Neural crest cell (in vitro differentiated cells): ENCODE measurements at regions not wholly inside any gene's neighbourhood (a gene's known extent, or its start where the extent isn't known, plus 50 kb on each side); places are given as distances from the start of the nearest gene placed in this dataset.

Experiments used
- DNase-seq: peaks from one replicate; pipeline ENCODE4 v3.0.0; 2021; ENCODE audit warnings: low read depth, mixed read lengths, low spot score
- H3K27ac Mint-ChIP-seq: one replicate; pipeline ENCODE4 v1.8.0; 2021; ENCODE audit warnings: mild to moderate bottlenecking, mixed read lengths; ENCODE audit not compliant: unreplicated experiment
- H3K27me3 Mint-ChIP-seq: 2 replicates; pipeline ENCODE4 v1.8.0; 2021; ENCODE audit warnings: low read depth, mild to moderate bottlenecking, mixed read lengths
- H3K36me3 Mint-ChIP-seq: 2 replicates; pipeline ENCODE4 v1.8.0; 2021; ENCODE audit warnings: low read depth, mild to moderate bottlenecking, mixed read lengths
- H3K4me1 Mint-ChIP-seq: 2 replicates; pipeline ENCODE4 v1.8.0; 2021; ENCODE audit warnings: mixed read lengths
- H3K4me3 Mint-ChIP-seq: one replicate; pipeline ENCODE4 v1.8.0; 2021; ENCODE audit warnings: mild to moderate bottlenecking, mixed read lengths
- H3K9me3 Mint-ChIP-seq: 2 replicates; pipeline ENCODE4 v1.8.0; 2021; ENCODE audit warnings: mixed read lengths
- CTCF ChIP-seq: fragments of 200-600 bp; sonication (generic); conservative IDR thresholded peaks from 2 replicates; pipeline ENCODE4 v1.5.0; 2021; ENCODE audit warnings: antibody characterized with exemption, mild to moderate bottlenecking

GRCh38 chr9:75282047-75282446 is 193.7 kb downstream of the OSTF1 start:
- H3K4me1 Mint-ChIP-seq, result no peaks in the 10 kb centered on the region
- TF ChIP-seq CTCF, result no peak
- H3K4me3 Mint-ChIP-seq, result no peak overlapping the region
- H3K36me3 Mint-ChIP-seq, result peaks cover 6% of the 10 kb centered on the region
- peaks cover 9% of the 10 kb centered on the region for H3K9me3 Mint-ChIP-seq
- no peak overlapping the region for H3K27ac Mint-ChIP-seq
- DNase-seq, result no peak
- H3K27me3 Mint-ChIP-seq, result peaks cover 2% of the 10 kb centered on the region

- Mint-ChIP-seq H3K36me3 (no peaks in the 10 kb centered on the region), H3K27ac (no peak overlapping the region), H3K4me1 (no peaks in the 10 kb centered on the region), H3K27me3 (peaks cover 2% of the 10 kb centered on the region), H3K9me3 (peaks cover 5% of the 10 kb centered on the region), H3K4me3 (no peak overlapping the region)
- no peak for TF ChIP-seq CTCF
- no peak for DNase-seq
Measured at GRCh38 chr9:75289332-75289731, 201.0 kb downstream of the OSTF1 start.

- no peak for DNase-seq
- no peaks in the 10 kb centered on the region for H3K27me3 Mint-ChIP-seq
- TF ChIP-seq CTCF, result no peak
- H3K4me1 Mint-ChIP-seq, result no peaks in the 10 kb centered on the region
- H3K27ac Mint-ChIP-seq, result no peak overlapping the region
- no peaks in the 10 kb centered on the region for H3K36me3 Mint-ChIP-seq
- H3K9me3 Mint-ChIP-seq, result no peaks in the 10 kb centered on the region
- no peak overlapping the region for H3K4me3 Mint-ChIP-seq
Measured at GRCh38 chr9:75299324-75299723, 211.0 kb downstream of the OSTF1 start.

- H3K36me3 Mint-ChIP-seq, result no peaks in the 10 kb centered on the region
- H3K9me3 Mint-ChIP-seq, result peaks cover 6% of the 10 kb centered on the region
- no peak overlapping the region for H3K4me3 Mint-ChIP-seq
- no peaks in the 10 kb centered on the region for H3K4me1 Mint-ChIP-seq
- H3K27ac Mint-ChIP-seq, result no peak overlapping the region
- TF ChIP-seq CTCF, result peak; percentile 49
- peaks cover 3% of the 10 kb centered on the region for H3K27me3 Mint-ChIP-seq
- DNase-seq, result no peak
Measured at GRCh38 chr9:75333624-75334023, 245.3 kb downstream of the OSTF1 start.

- Mint-ChIP-seq H3K4me3 (no peak overlapping the region), H3K27me3 (no peaks in the 10 kb centered on the region), H3K4me1 (no peaks in the 10 kb centered on the region), H3K9me3 (peaks cover 7% of the 10 kb centered on the region), H3K36me3 (peaks cover 3% of the 10 kb centered on the region), H3K27ac (no peak overlapping the region)
- no peak for TF ChIP-seq CTCF
- no peak for DNase-seq
Measured at GRCh38 chr9:75358846-75359245, 270.5 kb downstream of the OSTF1 start.

GRCh38 chr9:75359638-75360037 is 271.3 kb downstream of the OSTF1 start:
- Mint-ChIP-seq H3K9me3 (peaks cover 10% of the 10 kb centered on the region), H3K27me3 (no peaks in the 10 kb centered on the region), H3K4me1 (no peaks in the 10 kb centered on the region), H3K4me3 (no peak overlapping the region), H3K36me3 (peaks cover 3% of the 10 kb centered on the region), H3K27ac (no peak overlapping the region)
- no peak for DNase-seq
- TF ChIP-seq CTCF, result no peak
